Bronchial epithelial cell (primary cell): ENCODE measurements at regions not wholly inside any gene's neighbourhood (a gene's known extent, or its start where the extent isn't known, plus 50 kb on each side); places are given as distances from the start of the nearest gene placed in this dataset.
A peak's percentile ranks its signal among the peaks of the same experiment; 100 is the strongest.

Experiments used
- DNase-seq: peaks from one replicate; pipeline ENCODE4 v3.0.0-alpha.2; 2010; ENCODE audit warnings: low read depth
- FAIRE-seq: peaks from 2 replicates; lab custom pipeline; 2011; peaks lifted over from hg19 to GRCh38; lab: Jason Lieb, UNC
- H3K27me3 ChIP-seq: 2 replicates; pipeline ENCODE4 v1.5.1; 2011; ENCODE audit warnings: low read length; ENCODE audit not compliant: control insufficient read depth, insufficient read depth
- H3K36me3 ChIP-seq: 2 replicates; pipeline ENCODE4 v1.5.1; 2011; ENCODE audit warnings: low read length; ENCODE audit not compliant: control insufficient read depth, insufficient read depth
- H3K4me3 ChIP-seq: 2 replicates; pipeline ENCODE4 v1.5.1; 2011; ENCODE audit warnings: mild to moderate bottlenecking, low read depth, low read length, control low read depth
- CTCF ChIP-seq: IDR thresholded peaks from 2 replicates; pipeline ENCODE4 v1.5.1; 2011; ENCODE audit warnings: mild to moderate bottlenecking, moderate library complexity, low read length, control low read depth, inconsistent platforms; ENCODE audit not compliant: insufficient read depth, severe bottlenecking

- Histone ChIP-seq H3K27me3 (no peaks in the 10 kb centered on the region), H3K36me3 (no peaks in the 10 kb centered on the region), H3K4me3 (no peak overlapping the region)
- TF ChIP-seq CTCF, result no peak
- no peak for DNase-seq
- FAIRE-seq, result no peak
Observed at GRCh38 chr10:56763090-56763489, 402.0 kb upstream of the ZWINT start.

GRCh38 chr10:56745490-56745889 is 384.4 kb upstream of the ZWINT start:
- DNase-seq, result peak; percentile 0
- TF ChIP-seq CTCF, result no peak
- Histone ChIP-seq H3K27me3 (no peaks in the 10 kb centered on the region), H3K4me3 (no peak overlapping the region), H3K36me3 (no peaks in the 10 kb centered on the region)
- FAIRE-seq, result no peak

- no peak for FAIRE-seq
- Histone ChIP-seq H3K4me3 (no peak overlapping the region), H3K36me3 (no peaks in the 10 kb centered on the region), H3K27me3 (no peaks in the 10 kb centered on the region)
- no peak for DNase-seq
- no peak for TF ChIP-seq CTCF
Observed at GRCh38 chr10:56728349-56728748, 367.3 kb upstream of the ZWINT start.

- no peak for TF ChIP-seq CTCF
- DNase-seq, result no peak
- Histone ChIP-seq H3K4me3 (no peak overlapping the region), H3K27me3 (no peaks in the 10 kb centered on the region), H3K36me3 (no peaks in the 10 kb centered on the region)
- no peak for FAIRE-seq
Observed at GRCh38 chr10:56722912-56723311, 361.9 kb upstream of the ZWINT start.

GRCh38 chr10:56715262-56715661 is 354.2 kb upstream of the ZWINT start:
- DNase-seq (no peak), FAIRE-seq (no peak)
- Histone ChIP-seq H3K36me3 (no peaks in the 10 kb centered on the region), H3K4me3 (no peak overlapping the region), H3K27me3 (no peaks in the 10 kb centered on the region)
- TF ChIP-seq CTCF, result no peak

GRCh38 chr10:56698506-56698905 is 337.4 kb upstream of the ZWINT start:
- TF ChIP-seq CTCF, result no peak
- Histone ChIP-seq H3K4me3 (no peak overlapping the region), H3K36me3 (no peaks in the 10 kb centered on the region), H3K27me3 (no peaks in the 10 kb centered on the region)
- DNase-seq, result no peak
- FAIRE-seq, result no peak
